IMR-90 (cell line): ENCODE measurements at regions not wholly inside any gene's neighbourhood (a gene's known extent, or its start where the extent isn't known, plus 50 kb on each side); places are given as distances from the start of the nearest gene placed in this dataset.

Experiments
- ATAC-seq: fragments of 200-7000 bp; cut with Tn5 transposase; 2 replicates; pipeline ENCODE4 v1.9.1; 2020; ENCODE audit warnings: low read depth, mild to moderate bottlenecking, moderate library complexity
- BruUV-seq: library from RNA; stranded (reverse); fragments of 400-500 nt; replicated peaks from 2 replicates; lab custom pipeline; 2021; lab: Mats Ljungman, UMichigan
- CTCF ChIA-PET: fragments of 300-600 bp; formaldehyde crosslinking; extraction: SDS; loops from one replicate; lab custom pipeline; 2021; ENCODE audit warnings: antibody characterized with exemption; lab: Yijun Ruan, JAX
- POLR2A ChIA-PET: fragments of 300-600 bp; sonication (Branson Sonifier 250); formaldehyde crosslinking; loops from one replicate; lab custom pipeline; 2022; ENCODE audit warnings: antibody characterized with exemption; ENCODE audit not compliant: unreplicated experiment; lab: Charles Lee
- DNase-seq: peaks from one replicate; pipeline ENCODE4 v3.0.0; 2013
- H2AFZ ChIP-seq: replicated peaks from 2 replicates; pipeline ENCODE3; 2013; ENCODE audit warnings: low read length, mild to moderate bottlenecking; ENCODE audit not compliant: poor library complexity
- H2AK5ac ChIP-seq: 2 replicates; pipeline ENCODE4 v1.6.1; 2013; ENCODE audit warnings: low read depth, low read length, inconsistent platforms
- H2AK9ac ChIP-seq: replicated peaks from 2 replicates; pipeline ENCODE3; 2013; ENCODE audit warnings: mild to moderate bottlenecking, low read depth, low read length, moderate library complexity; ENCODE audit not compliant: poor library complexity
- H2BK120ac ChIP-seq: 2 replicates; pipeline ENCODE4 v1.6.1; 2013; ENCODE audit warnings: low read depth, low read length, inconsistent platforms
- H2BK15ac ChIP-seq: 3 replicates; pipeline ENCODE4 v1.6.1; 2013; ENCODE audit warnings: low read depth, low read length, inconsistent platforms
- H2BK20ac ChIP-seq: 2 replicates; pipeline ENCODE4 v1.6.1; 2013; ENCODE audit warnings: low read depth, mild to moderate bottlenecking, inconsistent platforms, low read length, moderate library complexity
- H2BK5ac ChIP-seq: 2 replicates; pipeline ENCODE4 v1.6.1; 2013; ENCODE audit warnings: mild to moderate bottlenecking, low read depth, low read length, inconsistent platforms; ENCODE audit not compliant: poor library complexity, severe bottlenecking
- H3K14ac ChIP-seq: replicated peaks from 2 replicates; pipeline ENCODE4 v1.6.1; 2013; ENCODE audit warnings: low read depth, low read length, inconsistent platforms
- H3K18ac ChIP-seq: 2 replicates; pipeline ENCODE4 v1.6.1; 2013; ENCODE audit warnings: low read depth, low read length, control low read depth
- H3K23ac ChIP-seq: 2 replicates; pipeline ENCODE4 v1.6.1; 2013; ENCODE audit warnings: low read depth, low read length, inconsistent platforms
- H3K27ac ChIP-seq: 2 replicates; pipeline ENCODE4 v1.5.1; 2013; ENCODE audit warnings: mild to moderate bottlenecking, control low read depth, low read length; ENCODE audit not compliant: insufficient read depth
- H3K27me3 ChIP-seq: 2 replicates; pipeline ENCODE4 v1.6.1; 2013; ENCODE audit warnings: low read length; ENCODE audit not compliant: control insufficient read depth, insufficient read depth
- H3K36me3 ChIP-seq: 2 replicates; pipeline ENCODE4 v1.6.1; 2013; ENCODE audit warnings: low read length, mixed read lengths; ENCODE audit not compliant: control insufficient read depth, insufficient read depth
- H3K4ac ChIP-seq: 2 replicates; pipeline ENCODE4 v1.6.1; 2013; ENCODE audit warnings: low read depth, low read length, inconsistent platforms
- H3K4me1 ChIP-seq: 2 replicates; pipeline ENCODE4 v1.6.1; 2013; ENCODE audit warnings: low read length, mixed read lengths; ENCODE audit not compliant: control insufficient read depth, insufficient read depth
- H3K4me2 ChIP-seq: 2 replicates; pipeline ENCODE4 v1.6.1; 2013; ENCODE audit warnings: low read depth, mild to moderate bottlenecking, control low read depth, low read length, moderate library complexity
- H3K4me3 ChIP-seq: 2 replicates; pipeline ENCODE4 v1.5.1; 2013; ENCODE audit warnings: low read depth, mild to moderate bottlenecking, control low read depth, low read length, moderate library complexity; ENCODE audit not compliant: insufficient read depth
- H3K56ac ChIP-seq: 2 replicates; pipeline ENCODE4 v1.6.1; 2013; ENCODE audit warnings: low read length, inconsistent platforms; ENCODE audit not compliant: insufficient read depth; ENCODE audit errors: extremely low read depth
- H3K79me1 ChIP-seq, 2 experiments: 2 replicates each; pipeline ENCODE4 v1.6.1; 2013; ENCODE audit warnings: low read length in 2 of 2, inconsistent platforms in 1 of 2, low read depth in 1 of 2
- H3K9ac ChIP-seq: 2 replicates; pipeline ENCODE4 v1.6.1; 2013; ENCODE audit warnings: low read depth, low read length, control low read depth
- H3K9me1 ChIP-seq: 2 replicates; pipeline ENCODE4 v1.6.1; 2013; ENCODE audit warnings: low read length, inconsistent platforms; ENCODE audit not compliant: insufficient read depth
- H3K9me3 ChIP-seq: 2 replicates; pipeline ENCODE4 v1.6.1; 2013; ENCODE audit warnings: low read length; ENCODE audit not compliant: control insufficient read depth, insufficient read depth
- H4K20me1 ChIP-seq: 2 replicates; pipeline ENCODE4 v1.6.1; 2013; ENCODE audit warnings: low read length, inconsistent platforms; ENCODE audit not compliant: insufficient read depth
- H4K5ac ChIP-seq: 2 replicates; pipeline ENCODE4 v1.6.1; 2013; ENCODE audit warnings: mild to moderate bottlenecking, low read depth, low read length, control low read depth
- H4K8ac ChIP-seq, 2 experiments: 2 replicates each; pipeline ENCODE4 v1.6.1; 2013; ENCODE audit warnings: low read depth in 2 of 2, low read length in 2 of 2, control low read depth in 1 of 2, inconsistent platforms in 1 of 2
- H4K91ac ChIP-seq: 2 replicates; pipeline ENCODE4 v1.6.1; 2013; ENCODE audit warnings: low read depth, low read length, inconsistent platforms; ENCODE audit not compliant: insufficient read depth
- BHLHE40 ChIP-seq: fragments of 150-350 bp; IDR thresholded peaks from 2 replicates; pipeline ENCODE4 v1.6.1; 2016; ENCODE audit warnings: mild to moderate bottlenecking, low read depth, low read length
- CEBPB ChIP-seq: IDR thresholded peaks from 2 replicates; pipeline ENCODE4 v1.6.1; 2012; ENCODE audit warnings: low read depth, low read length, improper control_type of control experiment
- CHD1 ChIP-seq: IDR thresholded peaks from 2 replicates; pipeline ENCODE4 v1.6.1; 2012; ENCODE audit warnings: low read depth, low read length, improper control_type of control experiment
- CTCF ChIP-seq: conservative IDR thresholded peaks from 2 replicates; pipeline ENCODE4 v1.5.1; 2012; ENCODE audit warnings: mild to moderate bottlenecking, low read depth, low read length, improper control_type of control experiment
- FOS ChIP-seq: fragments of 150-350 bp; IDR thresholded peaks from 2 replicates; pipeline ENCODE4 v1.6.1; 2016; ENCODE audit warnings: low read depth, low read length
- MAZ ChIP-seq: IDR thresholded peaks from 2 replicates; pipeline ENCODE4 v1.6.1; 2012; ENCODE audit warnings: low read depth, mild to moderate bottlenecking, low read length, improper control_type of control experiment, moderate library complexity, borderline replicate concordance
- MXI1 ChIP-seq: IDR thresholded peaks from 2 replicates; pipeline ENCODE4 v1.6.1; 2012; ENCODE audit warnings: low read depth, mild to moderate bottlenecking, low read length, moderate library complexity, borderline replicate concordance
- NFE2L2 ChIP-seq: fragments of 150-350 bp; IDR thresholded peaks from 2 replicates; pipeline ENCODE4 v1.6.1; 2016; ENCODE audit warnings: low read depth, mild to moderate bottlenecking, low read length
- RAD21 ChIP-seq: IDR thresholded peaks from 2 replicates; pipeline ENCODE4 v1.6.1; 2012; ENCODE audit warnings: low read length, improper control_type of control experiment
- RCOR1 ChIP-seq: IDR thresholded peaks from 2 replicates; pipeline ENCODE4 v1.6.1; 2012; ENCODE audit warnings: mild to moderate bottlenecking, low read length, improper control_type of control experiment; ENCODE audit not compliant: insufficient replicate concordance
- RFX5 ChIP-seq: IDR thresholded peaks from 2 replicates; pipeline ENCODE4 v1.8.0; 2012; ENCODE audit warnings: low read depth, mild to moderate bottlenecking, low read length, moderate library complexity
- SMC3 ChIP-seq: fragments of 150-350 bp; IDR thresholded peaks from 2 replicates; pipeline ENCODE4 v1.6.1; 2016; ENCODE audit warnings: low read depth, mild to moderate bottlenecking, antibody characterized with exemption, low read length, moderate library complexity
- USF2 ChIP-seq: fragments of 150-350 bp; IDR thresholded peaks from 2 replicates; pipeline ENCODE4 v1.6.1; 2017; ENCODE audit warnings: mild to moderate bottlenecking, antibody characterized with exemption, low read length, low read depth
- WGBS, 2 experiments: methylation state at CpG; one replicate each; pipeline versions ENCODE4 v1.1.5 to v1.1.7; 2013; ENCODE audit warnings: missing lambda C conversion rate in 2 of 2; ENCODE audit not compliant: insufficient read length in 1 of 2; ENCODE audit errors: extremely low coverage in 2 of 2; 5-methylcytosine and 5-hydroxymethylcytosine counted together
- dilution Hi-C: fragments of 300-500 bp; cut with HindIII; formaldehyde crosslinking; loops from one replicate; pipeline ENCODE4 v1.14.3; 2018; ENCODE audit warnings: low sequenced_read_pairs; ENCODE audit not compliant: unreplicated experiment
- in situ Hi-C: fragments of 300-500 bp; cut with MboI; formaldehyde crosslinking; loops from 3 replicates; pipeline ENCODE4 v1.14.3; 2019; ENCODE audit warnings: low sequenced_read_pairs, inconsistent platforms, mixed read lengths
- intact Hi-C: fragments of 100-400 bp; cut with micrococcal nuclease; formaldehyde crosslinking; loops from 2 replicates; pipeline ENCODE4 v1.10.0; 2022
- TF ChIP-seq, protein P1 (sequence below): fragments of 150-350 bp; IDR thresholded peaks from 2 replicates; pipeline ENCODE4 v1.6.1; 2016; ENCODE audit warnings: low read depth, mild to moderate bottlenecking, low read length, moderate library complexity, borderline replicate concordance

DNA sequence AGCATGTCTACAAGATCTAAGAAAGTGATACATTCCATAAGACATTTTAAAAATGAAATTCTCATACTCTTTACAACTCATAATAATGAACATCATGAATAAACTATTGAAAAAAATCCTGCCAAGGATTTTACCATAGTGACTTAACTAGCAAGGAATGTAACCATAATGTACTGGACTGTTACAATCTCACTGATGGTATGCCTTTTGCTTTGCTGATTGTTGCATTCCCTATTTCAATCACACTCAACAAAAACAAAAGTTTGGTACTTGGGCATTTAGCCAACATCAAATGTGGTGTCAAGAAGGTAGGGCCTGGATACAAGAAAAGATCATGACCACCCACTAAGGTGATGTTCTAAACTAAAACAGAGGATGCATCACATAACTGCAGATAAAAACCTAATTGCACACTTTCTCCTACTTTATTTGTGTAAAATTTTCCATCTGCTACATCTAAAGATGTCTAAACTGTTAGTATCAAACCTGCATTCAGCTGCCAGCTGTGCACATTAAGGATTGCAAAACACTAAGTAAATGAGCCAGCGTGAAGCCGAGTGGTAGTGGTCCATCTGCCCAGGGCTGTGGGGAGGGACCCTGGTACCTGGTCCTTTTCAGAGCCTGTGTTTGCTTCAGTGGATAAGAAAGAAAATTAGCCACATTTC lies 564.4 kb downstream of the ZEB2 start:
- Histone ChIP-seq H2BK5ac (peak overlapping the region; percentile 91), H3K27me3 (no peaks in the 10 kb centered on the region), H3K36me3 (no peaks in the 10 kb centered on the region), H2BK15ac (peak overlapping the region; percentile 9; the same call in 1 of the 3 replicates), H3K4me1 (peaks cover 4% of the 10 kb centered on the region), H2BK20ac (peak overlapping the region; percentile 40; the same call in 1 of the 2 replicates), H4K5ac (peak overlapping the region; percentile 73), H3K18ac (peak overlapping the region; percentile 82), H3K4me2 (peak overlapping the region; percentile 88), H3K27ac (peak overlapping the region; percentile 91; the same call in 1 of the 2 replicates), H3K9me3 (no peaks in the 10 kb centered on the region), H2BK120ac (peak overlapping the region; percentile 48), H3K9ac (no peak overlapping the region), H3K23ac (no peak overlapping the region), H3K56ac (no peak overlapping the region), H2AK9ac (no peak overlapping the region), H3K4me3 (no peak overlapping the region), H3K4ac (peak overlapping the region; percentile 34), H3K9me1 (peaks cover 4% of the 10 kb centered on the region; the same call in 1 of the 2 replicates), H4K20me1 (no peaks in the 10 kb centered on the region), H3K79me1 (no peaks in the 10 kb centered on the region), H2AFZ (no peak overlapping the region), H2AK5ac (peak overlapping the region; percentile 33; the same call in 1 of the 2 replicates), H4K91ac (peak overlapping the region; percentile 51), H4K8ac (peak overlapping the region in 1 of 2 experiments; percentile 61; a peak in 2 of 4 replicates), H3K14ac (peak overlapping the region; percentile 49; the same call in 1 of the 2 replicates)
- WGBS, 2 experiments = no CpG with 5 or more reads among the region's 2 CpGs
- dilution Hi-C loops (no loop called here), in situ Hi-C loops (no loop called here), intact Hi-C loops (no loop called here)
- POLR2A ChIA-PET = no interaction called here
- DNase-seq (peak; percentile 78), ATAC-seq (peak; percentile 88)
- no TSS peak for BruUV-seq
- TF ChIP-seq, protein P1, sequence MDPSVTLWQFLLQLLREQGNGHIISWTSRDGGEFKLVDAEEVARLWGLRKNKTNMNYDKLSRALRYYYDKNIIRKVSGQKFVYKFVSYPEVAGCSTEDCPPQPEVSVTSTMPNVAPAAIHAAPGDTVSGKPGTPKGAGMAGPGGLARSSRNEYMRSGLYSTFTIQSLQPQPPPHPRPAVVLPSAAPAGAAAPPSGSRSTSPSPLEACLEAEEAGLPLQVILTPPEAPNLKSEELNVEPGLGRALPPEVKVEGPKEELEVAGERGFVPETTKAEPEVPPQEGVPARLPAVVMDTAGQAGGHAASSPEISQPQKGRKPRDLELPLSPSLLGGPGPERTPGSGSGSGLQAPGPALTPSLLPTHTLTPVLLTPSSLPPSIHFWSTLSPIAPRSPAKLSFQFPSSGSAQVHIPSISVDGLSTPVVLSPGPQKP = no peak
- TF ChIP-seq USF2 (no peak), RFX5 (no peak), RAD21 (no peak), FOS (no peak), SMC3 (no peak), RCOR1 (no peak), CHD1 (no peak), BHLHE40 (no peak), CEBPB (no peak), MAZ (no peak), MXI1 (no peak), NFE2L2 (no peak), CTCF (no peak)
- CTCF ChIA-PET = no interaction called here
